Fibroblast of pulmonary artery (primary cell): ENCODE measurements at regions not wholly inside any gene's neighbourhood (a gene's known extent, or its start where the extent isn't known, plus 50 kb on each side); places are given as distances from the start of the nearest gene placed in this dataset.

ENCODE experiments used
- DNase-seq: peaks from one replicate; pipeline ENCODE4 v3.0.0-alpha.2; 2010; ENCODE audit warnings: low read depth
- H3K4me3 ChIP-seq: replicated peaks from 2 replicates; pipeline ENCODE4 v1.5.1; 2011; ENCODE audit warnings: low read depth, mild to moderate bottlenecking, control low read depth, low read length, moderate library complexity
- CTCF ChIP-seq: IDR thresholded peaks from 2 replicates; pipeline ENCODE4 v1.5.1; 2011; ENCODE audit warnings: mild to moderate bottlenecking, control low read depth, low read length, inconsistent platforms; ENCODE audit errors: missing control alignments

DNA sequence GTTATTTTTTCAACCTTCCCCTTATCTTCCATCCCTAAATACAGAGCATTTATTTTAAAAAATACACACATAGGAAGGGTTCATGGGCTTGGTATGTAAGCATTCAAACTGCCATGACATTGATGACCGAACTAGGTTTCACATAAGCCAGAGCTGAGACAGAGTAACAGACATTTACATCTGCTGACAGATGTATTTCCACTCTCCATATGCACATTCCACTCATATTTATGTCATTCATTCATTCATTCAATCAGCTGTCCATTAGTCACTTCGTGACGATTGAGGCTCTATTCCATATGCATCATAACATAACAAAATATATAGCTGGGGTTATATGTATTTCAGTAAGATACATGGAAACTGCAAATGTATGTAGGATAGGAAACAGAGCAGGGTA is 145.5 kb upstream of the OTX2 start:
- H3K4me3 ChIP-seq: no peak overlapping the region
- DNase-seq: no peak
- TF ChIP-seq CTCF: no peak

DNA sequence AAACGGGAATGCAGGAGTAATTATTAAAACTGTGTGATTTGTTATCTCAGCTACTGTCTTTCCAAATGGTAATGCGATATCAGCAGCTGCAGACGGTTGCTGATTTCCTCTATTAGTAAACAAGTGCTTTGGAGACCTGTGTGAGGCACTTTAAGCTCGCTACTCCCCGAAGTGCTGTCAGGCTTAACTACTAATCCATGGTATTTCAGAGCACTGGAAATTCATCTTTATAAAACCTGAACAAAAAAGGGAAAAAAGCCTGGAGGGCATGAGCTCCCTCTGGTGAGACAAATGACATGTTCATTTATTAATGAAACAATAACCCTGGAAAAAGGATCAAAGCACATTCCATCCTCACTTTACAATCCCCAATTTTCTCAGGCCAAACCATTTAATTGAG is 143.6 kb upstream of the OTX2 start:
- no peak overlapping the region for H3K4me3 ChIP-seq
- no peak for DNase-seq

GRCh38 chr14:56952766-56953473 is 142.6 kb upstream of the OTX2 start:
- no peak for TF ChIP-seq CTCF
- H3K4me3 ChIP-seq: no peak overlapping the region
- DNase-seq: no peak

More for the DNA sequence above, 143.6 kb upstream of the OTX2 start:
- TF ChIP-seq CTCF: no peak

DNA sequence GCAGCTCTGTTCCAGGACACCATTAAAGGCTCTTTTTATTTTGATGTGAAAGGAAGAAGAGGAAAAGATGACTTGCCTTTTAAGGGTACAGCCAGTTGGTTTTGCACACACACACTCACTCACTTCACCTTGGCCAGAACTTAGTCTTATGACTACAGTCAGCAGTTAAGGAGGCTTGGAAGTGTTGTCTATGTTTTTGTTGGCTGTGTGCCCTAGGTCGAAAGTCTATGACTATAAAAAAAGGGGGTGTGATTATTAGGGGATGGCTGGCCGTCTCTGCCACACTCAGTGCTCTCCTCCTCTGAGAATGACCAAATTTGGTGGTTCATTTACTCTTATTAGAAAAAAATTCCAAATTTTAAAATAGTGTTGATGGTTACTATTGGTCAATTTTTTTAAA is 139.5 kb upstream of the OTX2 start:
- no peak for TF ChIP-seq CTCF
- DNase-seq: no peak
- H3K4me3 ChIP-seq: no peak overlapping the region

GRCh38 chr14:56945291-56945690 is 135.0 kb upstream of the OTX2 start:
- DNase-seq: no peak
- H3K4me3 ChIP-seq: no peak overlapping the region
- TF ChIP-seq CTCF: no peak

DNA sequence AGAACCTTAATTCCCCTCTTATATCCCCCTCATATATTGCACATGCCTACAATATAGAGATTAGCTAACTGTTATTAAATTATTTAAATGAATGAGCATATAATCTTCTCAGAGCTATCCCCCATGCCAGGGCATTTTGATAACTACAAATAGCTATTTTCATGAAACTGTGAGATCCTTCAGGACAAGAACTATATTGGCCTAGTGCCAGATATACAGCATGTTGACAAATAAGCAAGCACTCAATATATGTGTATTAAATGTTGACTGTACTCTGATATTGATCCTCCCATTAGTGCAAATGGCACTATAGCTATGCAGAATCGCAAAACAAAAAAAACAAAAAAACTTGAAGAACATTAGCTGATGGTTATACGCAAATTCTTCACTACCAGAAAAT is 134.1 kb upstream of the OTX2 start:
- no peak for TF ChIP-seq CTCF

DNA sequence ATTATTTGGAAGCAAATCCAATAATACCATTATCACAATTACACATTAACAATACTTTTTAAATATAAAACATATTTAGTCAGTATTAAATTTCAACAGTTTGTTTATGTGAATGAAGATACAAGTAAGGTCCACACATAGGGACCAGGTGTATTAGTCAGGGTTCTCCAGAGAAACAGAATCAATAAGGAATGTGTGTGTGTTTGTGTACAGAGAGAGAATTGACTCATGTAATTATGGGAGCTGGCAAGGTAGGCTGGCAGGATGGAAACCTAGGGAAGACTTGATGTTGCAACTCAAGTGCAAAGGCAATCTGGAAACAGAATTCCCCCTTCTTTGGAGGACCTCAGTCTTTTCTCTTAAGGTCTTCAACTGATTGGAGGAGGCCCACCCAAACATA is 123.2 kb upstream of the OTX2 start:
- H3K4me3 ChIP-seq: no peak overlapping the region
- no peak for TF ChIP-seq CTCF
- no peak for DNase-seq

More for the DNA sequence above, 134.1 kb upstream of the OTX2 start:
- no peak for DNase-seq
- H3K4me3 ChIP-seq: no peak overlapping the region
